Muscle layer of colon (tissue), 2 donors: ENCODE measurements at regions not wholly inside any gene's neighbourhood (a gene's known extent, or its start where the extent isn't known, plus 50 kb on each side); places are given as distances from the start of the nearest gene placed in this dataset.
"Not testable (repeated sequence)": the region's sequence is repeated elsewhere in the genome, so short reads cannot be mapped to it uniquely, and the experiment has no call there.

ENCODE experiments used
- H3K27ac ChIP-seq: one replicate; pipeline ENCODE4 v1.7.0; 2013; ENCODE audit warnings: low read depth, mild to moderate bottlenecking, low read length, moderate library complexity
- H3K27me3 ChIP-seq, 2 donors: one replicate each; pipeline ENCODE4 v1.7.0; 2013; ENCODE audit warnings: low read length in 2 of 2, mild to moderate bottlenecking in 2 of 2; ENCODE audit not compliant: insufficient read depth in 2 of 2, control insufficient read depth in 1 of 2
- H3K36me3 ChIP-seq: one replicate; pipeline ENCODE4 v1.7.0; 2013; ENCODE audit warnings: mild to moderate bottlenecking, low read length; ENCODE audit not compliant: insufficient read depth
- H3K4me1 ChIP-seq: one replicate; pipeline ENCODE4 v1.7.0; 2013; ENCODE audit warnings: mild to moderate bottlenecking, low read length; ENCODE audit not compliant: insufficient read depth
- H3K4me3 ChIP-seq, 2 donors: one replicate each; pipeline ENCODE4 v1.7.0; 2013; ENCODE audit warnings: low read length in 2 of 2, low read depth in 1 of 2, mild to moderate bottlenecking in 1 of 2, moderate library complexity in 1 of 2
- H3K9ac ChIP-seq: one replicate; pipeline ENCODE4 v1.7.0; 2013; ENCODE audit warnings: low read length
- H3K9me3 ChIP-seq: one replicate; pipeline ENCODE4 v1.7.0; 2013; ENCODE audit warnings: mild to moderate bottlenecking, low read length
- donor health status: abdominal sarcoma.
- donor health status: Adenocarcinoma of cecum.

DNA sequence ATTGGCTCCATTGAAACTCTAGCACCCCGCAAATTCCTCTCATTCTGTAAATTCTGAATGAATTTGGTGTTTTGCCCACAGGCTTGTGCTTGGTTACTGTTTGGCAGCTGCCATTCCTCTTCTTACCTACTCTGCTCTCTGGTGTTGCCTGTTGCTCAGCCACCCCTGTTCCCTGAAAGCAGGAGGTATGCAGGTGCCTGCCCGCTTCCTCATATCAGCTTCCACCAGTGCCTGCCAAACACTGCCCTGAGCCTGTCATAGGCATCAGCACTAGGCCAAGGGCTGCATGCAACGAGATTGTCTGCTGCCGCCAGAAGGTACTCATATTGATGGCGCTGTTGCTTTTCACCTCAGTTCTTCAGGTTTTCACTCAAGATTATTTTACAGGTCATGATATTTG is 978.1 kb downstream of the C4orf33 start:
- Histone ChIP-seq H3K27me3 (no peaks in the 10 kb centered on the region), H3K9me3 (no peaks in the 10 kb centered on the region), H3K4me3 (no peak overlapping the region), H3K36me3 (no peaks in the 10 kb centered on the region), H3K27ac (no peak overlapping the region), H3K4me1 (no peaks in the 10 kb centered on the region), H3K9ac (no peak overlapping the region)

DNA sequence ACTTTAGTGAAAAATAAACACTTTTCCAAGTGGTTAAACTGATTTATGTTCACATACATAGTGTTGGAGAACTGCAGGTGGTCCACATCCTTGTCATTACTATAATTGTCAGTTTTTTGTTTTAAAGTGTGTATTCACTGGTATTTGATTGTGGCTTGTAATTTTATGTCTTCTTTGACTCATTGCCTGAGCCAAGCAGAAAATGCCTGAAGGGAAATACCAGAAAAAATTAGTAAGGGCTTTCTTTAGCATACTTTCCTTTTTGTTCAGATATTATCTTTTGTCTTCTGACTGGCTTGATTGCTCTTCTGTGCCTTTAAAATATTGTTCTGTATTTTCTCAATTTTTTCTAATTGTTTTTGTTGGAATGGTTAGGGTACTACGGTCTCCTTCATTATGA is 981.3 kb downstream of the C4orf33 start:
- Histone ChIP-seq H3K9ac (no peak overlapping the region), H3K27ac (no peak overlapping the region), H3K4me3 (no peak overlapping the region), H3K9me3 (no peaks in the 10 kb centered on the region), H3K36me3 (no peaks in the 10 kb centered on the region), H3K27me3 (no peaks in the 10 kb centered on the region), H3K4me1 (no peaks in the 10 kb centered on the region)

DNA sequence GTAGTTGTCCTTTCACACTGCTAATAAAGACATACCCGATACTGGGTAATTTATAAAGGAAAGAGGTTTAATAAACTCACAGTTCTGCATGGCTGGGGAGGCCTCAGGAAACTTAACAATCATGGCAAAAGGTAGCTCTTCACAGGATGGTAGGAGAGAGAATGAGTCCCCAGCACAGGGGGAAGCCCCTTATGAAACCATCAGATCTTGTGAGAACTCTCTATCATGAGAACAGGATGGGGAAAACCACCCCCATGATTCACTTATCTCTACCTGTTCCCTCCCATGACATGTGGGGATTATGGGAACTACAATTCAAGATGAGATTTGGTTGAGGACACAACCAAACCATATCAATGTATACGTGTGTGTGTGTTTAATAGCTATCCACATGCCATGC is 983.1 kb downstream of the C4orf33 start:
- H3K4me3 ChIP-seq, H3K27ac ChIP-seq, H3K36me3 ChIP-seq: not testable (repeated sequence)

DNA sequence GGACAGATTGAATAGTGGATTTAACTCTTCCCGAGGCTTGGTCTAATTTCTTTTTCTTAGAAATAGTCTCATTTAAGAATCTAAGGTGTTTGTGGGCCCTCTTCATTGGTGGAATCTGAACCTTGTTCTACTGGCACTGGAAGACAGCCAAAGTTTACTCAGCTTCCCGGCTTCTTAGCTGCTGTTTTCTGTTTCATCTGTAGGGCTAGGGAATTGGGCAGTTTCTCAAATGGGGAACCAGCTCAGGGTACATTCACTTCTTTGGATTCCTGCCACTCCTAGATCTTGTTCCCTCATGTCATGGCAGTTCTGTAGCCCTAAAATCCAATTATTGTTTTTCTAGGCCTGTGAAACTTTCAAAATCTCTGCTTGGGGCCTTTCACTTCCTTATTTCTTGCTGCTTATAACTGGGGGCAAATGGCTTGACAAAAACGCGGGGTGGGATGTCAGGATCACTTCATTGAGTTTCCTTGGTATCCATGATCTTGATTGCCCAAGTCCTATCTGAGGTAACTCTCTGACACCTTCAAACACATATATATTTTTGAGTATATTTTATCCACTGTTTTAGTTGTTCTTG is 985.0 kb downstream of the C4orf33 start:
- no peak overlapping the region for H3K9ac ChIP-seq
- H3K4me3 ChIP-seq, result no peak overlapping the region
- no peaks in the 10 kb centered on the region for H3K36me3 ChIP-seq
- H3K27me3 ChIP-seq, result no peaks in the 10 kb centered on the region
- H3K27ac ChIP-seq, result no peak overlapping the region
- H3K9me3 ChIP-seq, result no peaks in the 10 kb centered on the region
- no peaks in the 10 kb centered on the region for H3K4me1 ChIP-seq

More for the DNA sequence above, 983.1 kb downstream of the C4orf33 start:
- not testable (repeated sequence) for H3K9me3 ChIP-seq, H3K9ac ChIP-seq, H3K4me1 ChIP-seq, H3K27me3 ChIP-seq

DNA sequence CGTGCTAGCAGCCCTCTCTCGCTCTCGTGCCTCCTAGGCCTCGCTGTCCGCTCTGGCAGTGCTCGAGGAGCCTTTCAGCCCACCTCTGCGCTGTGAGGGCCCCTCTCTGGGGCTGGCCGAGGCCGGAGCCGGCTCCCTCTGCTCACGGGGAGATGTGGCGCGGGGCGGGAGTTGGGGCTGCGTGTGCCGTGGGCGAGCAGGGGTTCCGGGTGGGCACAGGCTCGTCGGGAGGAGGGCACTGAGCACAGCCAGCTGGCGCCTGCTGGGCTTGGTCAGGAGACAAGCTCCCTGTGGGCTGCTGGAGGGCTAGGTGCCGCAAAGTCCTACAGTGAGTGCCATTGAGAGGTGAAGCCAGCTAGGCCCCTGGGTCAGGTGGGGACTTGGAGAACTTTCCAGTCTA is 994.5 kb downstream of the C4orf33 start:
- Histone ChIP-seq H3K27me3 (no peaks in the 10 kb centered on the region), H3K27ac (no peak overlapping the region), H3K9me3 (no peaks in the 10 kb centered on the region), H3K4me1 (no peaks in the 10 kb centered on the region), H3K4me3 (no peak overlapping the region), H3K9ac (no peak overlapping the region), H3K36me3 (no peaks in the 10 kb centered on the region)

DNA sequence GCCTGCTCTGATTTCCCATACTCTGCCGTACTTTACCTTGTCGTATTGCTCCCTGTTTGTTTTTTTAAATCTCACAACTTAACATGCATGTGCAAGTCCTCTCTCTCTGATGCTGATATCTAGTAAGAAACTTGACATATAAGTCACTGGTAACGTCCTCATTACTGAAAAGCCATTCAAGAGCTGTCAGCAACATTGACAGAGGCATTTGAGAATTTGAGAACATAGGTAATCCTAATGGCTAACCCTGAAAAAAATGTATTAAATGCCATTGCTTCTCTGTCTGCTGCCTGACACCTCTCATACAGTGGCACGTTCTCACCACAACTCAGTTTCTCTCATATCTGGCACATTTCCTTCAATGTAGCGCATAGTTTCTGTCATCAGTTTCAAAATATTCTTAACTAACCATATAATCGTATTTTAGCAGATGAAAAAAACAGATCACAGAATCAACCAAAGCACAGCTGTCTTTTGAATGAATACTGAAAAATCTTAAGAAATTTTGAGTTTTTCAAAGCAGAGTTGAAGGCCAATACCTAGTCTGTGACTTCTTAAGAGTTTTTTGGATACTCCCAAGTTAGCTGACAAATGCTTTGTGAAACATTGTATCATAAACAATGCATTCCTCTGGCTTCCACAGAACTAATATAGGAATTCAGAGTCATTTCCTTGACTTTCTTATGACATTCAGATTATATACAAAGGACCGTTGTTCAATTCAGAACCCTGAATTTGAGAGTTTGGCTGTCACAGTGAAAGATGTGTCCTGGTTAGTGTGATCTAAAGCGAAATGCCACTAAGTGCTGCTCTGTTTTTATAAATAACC is 996.4 kb downstream of the C4orf33 start:
- Histone ChIP-seq H3K4me3 (no peak overlapping the region), H3K36me3 (no peaks in the 10 kb centered on the region), H3K27me3 (no peaks in the 10 kb centered on the region), H3K9ac (no peak overlapping the region), H3K27ac (no peak overlapping the region), H3K4me1 (no peaks in the 10 kb centered on the region), H3K9me3 (no peaks in the 10 kb centered on the region)

DNA sequence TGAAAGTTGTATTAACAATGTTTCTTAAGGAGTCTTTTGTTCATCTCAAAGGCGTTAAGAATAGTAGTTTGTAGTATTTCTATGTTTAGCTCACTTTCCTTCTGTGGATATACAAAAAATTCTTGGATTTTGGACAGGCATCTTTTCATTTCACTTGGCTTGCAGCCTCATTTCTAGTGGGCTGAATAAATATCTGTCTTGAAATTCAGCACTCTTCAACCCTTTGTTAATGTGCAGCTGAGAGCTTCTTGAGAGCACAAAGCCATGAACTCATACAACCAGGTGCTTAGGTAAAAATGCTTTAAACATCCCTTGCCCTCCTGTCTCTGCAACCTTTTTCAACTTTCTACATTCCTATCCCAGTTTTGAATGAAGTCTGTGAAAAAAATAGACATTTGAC is 1003.2 kb downstream of the C4orf33 start:
- H3K9ac ChIP-seq, result no peak overlapping the region

DNA sequence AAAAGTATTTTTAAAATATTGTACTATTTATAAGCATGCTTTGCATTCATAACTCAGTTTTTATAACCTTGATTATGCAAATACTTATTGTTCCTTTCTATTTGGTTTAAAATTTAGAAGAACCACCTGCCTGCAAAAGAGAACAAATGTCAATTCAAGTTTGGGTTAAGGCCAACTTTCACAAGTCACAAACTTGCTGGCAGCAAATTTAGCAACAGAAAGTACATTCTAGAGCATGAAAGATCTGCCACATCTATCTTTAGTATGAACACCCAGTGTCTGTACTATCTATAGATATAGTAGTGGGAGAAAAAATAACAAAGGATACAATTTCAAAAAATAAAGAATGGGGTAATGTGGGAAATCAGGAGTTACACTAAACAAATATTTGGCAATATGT is 1014.2 kb downstream of the C4orf33 start:
- Histone ChIP-seq H3K9ac (no peak overlapping the region), H3K4me3 (no peak overlapping the region), H3K9me3 (no peaks in the 10 kb centered on the region), H3K36me3 (no peaks in the 10 kb centered on the region), H3K27me3 (no peaks in the 10 kb centered on the region), H3K27ac (no peak overlapping the region), H3K4me1 (no peaks in the 10 kb centered on the region)

More for the DNA sequence above, 1003.2 kb downstream of the C4orf33 start:
- H3K4me1 ChIP-seq, result no peaks in the 10 kb centered on the region
- no peak overlapping the region for H3K4me3 ChIP-seq
- no peaks in the 10 kb centered on the region for H3K27me3 ChIP-seq
- H3K9me3 ChIP-seq, result no peaks in the 10 kb centered on the region
- H3K36me3 ChIP-seq, result no peaks in the 10 kb centered on the region
- no peak overlapping the region for H3K27ac ChIP-seq

DNA sequence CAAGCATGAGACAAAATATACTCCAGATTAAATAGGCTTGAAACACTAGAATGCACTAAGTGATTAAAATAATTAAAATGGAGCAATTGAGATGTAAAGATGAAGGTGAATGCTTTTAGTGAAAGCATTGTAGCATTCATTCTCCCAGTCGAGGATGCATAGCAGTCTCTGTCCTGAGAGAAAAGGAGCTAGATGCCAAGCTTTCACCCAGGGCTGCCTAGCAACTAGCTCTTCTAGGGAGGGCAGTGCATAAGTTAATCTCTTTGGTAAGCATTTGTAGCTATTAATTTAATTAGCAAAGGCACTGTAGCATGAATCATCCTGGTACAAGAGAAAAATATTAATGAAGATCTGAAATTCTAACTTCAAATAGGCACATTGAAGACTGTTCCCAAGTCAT is 1014.8 kb downstream of the C4orf33 start:
- Histone ChIP-seq H3K9ac (no peak overlapping the region), H3K27me3 (no peaks in the 10 kb centered on the region), H3K36me3 (no peaks in the 10 kb centered on the region), H3K9me3 (no peaks in the 10 kb centered on the region), H3K27ac (no peak overlapping the region), H3K4me1 (no peaks in the 10 kb centered on the region), H3K4me3 (no peak overlapping the region)

DNA sequence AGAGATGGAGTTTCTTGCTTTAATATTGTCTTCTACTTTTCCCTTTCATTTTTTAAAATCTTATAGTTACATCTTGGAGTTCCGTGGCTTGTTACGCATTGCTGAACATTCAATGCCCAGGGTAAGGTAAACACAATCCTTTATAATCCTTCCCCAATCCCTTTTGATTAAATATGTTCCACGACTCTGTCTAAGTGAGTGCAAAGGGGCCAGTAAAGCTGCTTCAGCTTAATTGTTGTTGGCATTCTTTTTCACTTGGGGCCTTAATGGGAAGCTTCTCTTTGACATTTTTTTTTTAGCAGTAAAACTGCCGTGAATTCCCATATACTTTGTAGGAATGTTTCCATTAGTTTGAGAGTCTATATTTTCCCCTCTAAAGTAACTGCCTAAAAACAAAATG is 1028.1 kb downstream of the C4orf33 start:
- Histone ChIP-seq H3K4me3 (no peak overlapping the region), H3K27ac (no peak overlapping the region), H3K36me3 (no peaks in the 10 kb centered on the region), H3K27me3 (no peaks in the 10 kb centered on the region), H3K9me3 (no peaks in the 10 kb centered on the region), H3K4me1 (peaks cover 4% of the 10 kb centered on the region), H3K9ac (no peak overlapping the region)

DNA sequence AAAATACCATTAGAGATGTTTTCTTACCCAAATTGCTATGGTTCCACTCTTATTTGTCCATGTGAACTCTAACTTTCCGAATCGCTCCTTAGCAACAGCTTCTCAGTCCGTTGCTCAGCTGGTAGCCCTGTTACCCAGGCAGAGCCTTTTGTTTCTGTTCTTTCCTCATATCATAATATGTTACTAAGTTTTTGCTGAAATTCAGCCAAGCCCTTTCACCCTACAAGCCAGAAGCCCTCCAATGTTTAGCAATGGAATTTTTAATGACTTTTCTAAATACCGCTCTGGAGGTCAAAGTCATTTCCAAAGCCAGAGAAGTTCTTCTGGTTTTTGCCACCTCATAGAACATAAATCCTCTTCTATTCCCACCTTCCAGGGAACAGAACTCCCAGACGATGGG is 1029.5 kb downstream of the C4orf33 start:
- Histone ChIP-seq H3K27ac (no peak overlapping the region), H3K36me3 (no peaks in the 10 kb centered on the region), H3K9me3 (no peaks in the 10 kb centered on the region), H3K4me1 (peaks cover 4% of the 10 kb centered on the region), H3K4me3 (no peak overlapping the region), H3K27me3 (no peaks in the 10 kb centered on the region), H3K9ac (no peak overlapping the region)

DNA sequence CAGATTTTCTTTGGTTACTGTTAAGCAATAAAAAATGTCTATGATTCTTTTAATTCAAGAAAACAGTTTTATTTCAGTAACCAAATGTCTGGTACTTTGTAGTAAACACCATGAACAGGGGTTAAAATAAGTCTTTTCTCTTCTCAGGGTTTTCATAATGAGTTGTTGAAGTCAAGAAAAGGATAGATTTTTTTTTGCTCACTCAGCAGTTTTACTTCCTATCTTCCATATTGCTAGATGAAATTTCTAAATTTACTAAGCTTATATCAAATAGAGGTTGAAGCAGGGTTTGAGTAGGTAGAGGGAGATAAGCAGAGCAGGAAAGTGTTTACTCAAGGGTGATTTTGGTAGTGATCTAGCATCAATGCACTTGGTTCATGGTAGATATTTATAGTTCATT is 1031.3 kb downstream of the C4orf33 start:
- Histone ChIP-seq H3K4me1 (peaks cover 4% of the 10 kb centered on the region), H3K4me3 (no peak overlapping the region), H3K27ac (no peak overlapping the region), H3K9ac (no peak overlapping the region), H3K27me3 (no peaks in the 10 kb centered on the region), H3K9me3 (no peaks in the 10 kb centered on the region), H3K36me3 (no peaks in the 10 kb centered on the region)
